PC-9 (cell line): ENCODE measurements at regions not wholly inside any gene's neighbourhood (a gene's known extent, or its start where the extent isn't known, plus 50 kb on each side); places are given as distances from the start of the nearest gene placed in this dataset.

Source experiments
- BruUV-seq: library from RNA; stranded (reverse); fragments of 400-500 nt; replicated peaks from 2 replicates; lab custom pipeline; 2021; lab: Mats Ljungman, UMichigan
- CTCF ChIA-PET: fragments of 300-600 bp; sonication (Branson Sonifier 250); formaldehyde crosslinking; loops from one replicate; lab custom pipeline; 2022; ENCODE audit warnings: antibody characterized with exemption; lab: Charles Lee
- POLR2A ChIA-PET: fragments of 300-600 bp; sonication (Branson Sonifier 250); formaldehyde crosslinking; loops from one replicate; lab custom pipeline; 2022; ENCODE audit warnings: antibody characterized with exemption; ENCODE audit not compliant: unreplicated experiment; lab: Charles Lee
- DNase-seq, 2 experiments: peaks; one replicate each; pipeline versions ENCODE4 v3.0.0 to v3.0.0-alpha.2; 2015 to 2022; ENCODE audit warnings: mixed read lengths in 1 of 2
- H2AFZ ChIP-seq: fragments of 200-600 bp; sonication (generic); 2 replicates; pipeline ENCODE4 v1.8.1; 2017; ENCODE audit warnings: antibody characterized with exemption
- H3F3A ChIP-seq: fragments of 200-600 bp; sonication (generic); 2 replicates; pipeline ENCODE4 v1.8.1; 2017; ENCODE audit warnings: antibody characterized with exemption, mild to moderate bottlenecking, low read depth; ENCODE audit not compliant: insufficient read depth
- H3K27ac ChIP-seq: fragments of 200-600 bp; sonication (generic); 2 replicates; pipeline ENCODE4 v1.6.1; 2016; ENCODE audit warnings: mixed run types
- H3K27me3 ChIP-seq: fragments of 200-600 bp; sonication (generic); 2 replicates; pipeline ENCODE4 v1.6.1; 2016; ENCODE audit warnings: low read depth, mixed run types; ENCODE audit not compliant: insufficient read depth
- H3K36me3 ChIP-seq: fragments of 200-600 bp; sonication (generic); 2 replicates; pipeline ENCODE4 v1.6.1; 2016; ENCODE audit warnings: low read depth, mixed run types
- H3K4me1 ChIP-seq: fragments of 200-600 bp; sonication (generic); replicated peaks from 2 replicates; pipeline ENCODE4 v1.6.1; 2016; ENCODE audit warnings: mixed run types; ENCODE audit not compliant: insufficient read depth
- H3K4me2 ChIP-seq: fragments of 200-600 bp; sonication (generic); 2 replicates; pipeline ENCODE4 v1.6.1; 2017; ENCODE audit warnings: mixed run types
- H3K4me3 ChIP-seq: fragments of 200-600 bp; sonication (generic); 2 replicates; pipeline ENCODE4 v1.6.1; 2016; ENCODE audit warnings: mixed run types
- H3K79me2 ChIP-seq: fragments of 200-600 bp; sonication (generic); 2 replicates; pipeline ENCODE4 v1.6.1; 2017; ENCODE audit warnings: low read depth, mixed run types
- H3K9me2 ChIP-seq: fragments of 200-600 bp; sonication (generic); 2 replicates; pipeline ENCODE4 v1.8.1; 2017; ENCODE audit warnings: mild to moderate bottlenecking; ENCODE audit not compliant: insufficient read depth
- H3K9me3 ChIP-seq: fragments of 200-600 bp; sonication (generic); 2 replicates; pipeline ENCODE4 v1.8.1; 2016; ENCODE audit warnings: low read depth; ENCODE audit not compliant: insufficient read depth
- H4K20me1 ChIP-seq: fragments of 200-600 bp; sonication (generic); 2 replicates; pipeline ENCODE4 v1.8.1; 2017; ENCODE audit not compliant: insufficient read depth
- EZH2 ChIP-seq: fragments of 200-600 bp; sonication (generic); IDR thresholded peaks from 2 replicates; pipeline ENCODE4 v1.8.0; 2017; ENCODE audit warnings: antibody characterized with exemption, low read depth
- intact Hi-C: fragments of 100-400 bp; cut with micrococcal nuclease; formaldehyde crosslinking; loops from one replicate; pipeline ENCODE4 v1.10.0; 2022; ENCODE audit not compliant: unreplicated experiment
- TF ChIP-seq, protein P1 (sequence below): fragments of 200-600 bp; sonication (generic); conservative IDR thresholded peaks from 2 replicates; pipeline ENCODE4 v1.6.1; 2017; ENCODE audit warnings: mixed run types, antibody characterized with exemption, mild to moderate bottlenecking, moderate library complexity

DNA sequence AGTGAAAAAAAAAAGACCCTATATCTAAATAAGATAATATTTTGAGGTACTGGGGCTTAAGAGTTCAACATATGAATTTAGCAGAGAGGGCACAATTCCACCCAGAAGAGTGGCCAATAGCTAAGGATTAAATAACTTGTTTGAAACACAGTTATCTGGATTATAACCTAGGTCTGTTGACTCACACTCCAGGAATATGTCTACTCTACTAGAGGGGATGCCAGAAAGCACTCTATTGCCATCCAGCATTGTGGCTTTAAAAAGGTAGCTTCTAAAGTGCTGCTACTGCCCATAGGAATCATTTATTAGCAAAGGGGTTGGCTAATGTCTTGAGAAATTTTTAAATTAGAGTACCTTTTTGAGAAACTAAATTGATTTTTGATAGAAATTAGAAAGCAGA, 102.2 kb downstream of the PPP1R3A start:
- Histone ChIP-seq H3K9me2 (no peaks in the 10 kb centered on the region), H3K27me3 (no peaks in the 10 kb centered on the region), H3F3A (no peaks in the 10 kb centered on the region), H3K27ac (no peak overlapping the region), H3K79me2 (no peaks in the 10 kb centered on the region), H3K4me1 (no peaks in the 10 kb centered on the region), H3K9me3 (no peaks in the 10 kb centered on the region), H3K36me3 (no peaks in the 10 kb centered on the region), H3K4me2 (no peak overlapping the region), H4K20me1 (no peaks in the 10 kb centered on the region), H3K4me3 (no peak overlapping the region), H2AFZ (no peak overlapping the region)
- no peak for DNase-seq
- TF ChIP-seq EZH2, result no peak
- TF ChIP-seq, protein P1, sequence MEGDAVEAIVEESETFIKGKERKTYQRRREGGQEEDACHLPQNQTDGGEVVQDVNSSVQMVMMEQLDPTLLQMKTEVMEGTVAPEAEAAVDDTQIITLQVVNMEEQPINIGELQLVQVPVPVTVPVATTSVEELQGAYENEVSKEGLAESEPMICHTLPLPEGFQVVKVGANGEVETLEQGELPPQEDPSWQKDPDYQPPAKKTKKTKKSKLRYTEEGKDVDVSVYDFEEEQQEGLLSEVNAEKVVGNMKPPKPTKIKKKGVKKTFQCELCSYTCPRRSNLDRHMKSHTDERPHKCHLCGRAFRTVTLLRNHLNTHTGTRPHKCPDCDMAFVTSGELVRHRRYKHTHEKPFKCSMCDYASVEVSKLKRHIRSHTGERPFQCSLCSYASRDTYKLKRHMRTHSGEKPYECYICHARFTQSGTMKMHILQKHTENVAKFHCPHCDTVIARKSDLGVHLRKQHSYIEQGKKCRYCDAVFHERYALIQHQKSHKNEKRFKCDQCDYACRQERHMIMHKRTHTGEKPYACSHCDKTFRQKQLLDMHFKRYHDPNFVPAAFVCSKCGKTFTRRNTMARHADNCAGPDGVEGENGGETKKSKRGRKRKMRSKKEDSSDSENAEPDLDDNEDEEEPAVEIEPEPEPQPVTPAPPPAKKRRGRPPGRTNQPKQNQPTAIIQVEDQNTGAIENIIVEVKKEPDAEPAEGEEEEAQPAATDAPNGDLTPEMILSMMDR, result no peak
- CTCF ChIA-PET, result no interaction called here
- POLR2A ChIA-PET, result no interaction called here
- no TSS peak for BruUV-seq
- intact Hi-C loops, result no loop called here

- H3K27me3 ChIP-seq, result no peaks in the 10 kb centered on the region
- H3K4me3 ChIP-seq, result no peak overlapping the region
- ChIA-PET CTCF (no interaction called here), POLR2A (no interaction called here)
- no peaks in the 10 kb centered on the region for H3K9me3 ChIP-seq
- no peaks in the 10 kb centered on the region for H3K36me3 ChIP-seq
- no peaks in the 10 kb centered on the region for H3K4me1 ChIP-seq
- no peaks in the 10 kb centered on the region; the same call in 1 of the 2 replicates for H3K9me2 ChIP-seq
- H3F3A ChIP-seq, result no peaks in the 10 kb centered on the region
- no peak for TF ChIP-seq EZH2
- TF ChIP-seq, protein P1, result no peak
- no TSS peak for BruUV-seq
- DNase-seq, result no peak
- H4K20me1 ChIP-seq, result no peaks in the 10 kb centered on the region
- no peak overlapping the region for H3K27ac ChIP-seq
- no peak overlapping the region for H2AFZ ChIP-seq
- no peaks in the 10 kb centered on the region for H3K79me2 ChIP-seq
- H3K4me2 ChIP-seq, result no peak overlapping the region
- intact Hi-C loops, result no loop called here
Measured at GRCh38 chr7:113813471-113813870, 105.3 kb downstream of the PPP1R3A start.

DNA sequence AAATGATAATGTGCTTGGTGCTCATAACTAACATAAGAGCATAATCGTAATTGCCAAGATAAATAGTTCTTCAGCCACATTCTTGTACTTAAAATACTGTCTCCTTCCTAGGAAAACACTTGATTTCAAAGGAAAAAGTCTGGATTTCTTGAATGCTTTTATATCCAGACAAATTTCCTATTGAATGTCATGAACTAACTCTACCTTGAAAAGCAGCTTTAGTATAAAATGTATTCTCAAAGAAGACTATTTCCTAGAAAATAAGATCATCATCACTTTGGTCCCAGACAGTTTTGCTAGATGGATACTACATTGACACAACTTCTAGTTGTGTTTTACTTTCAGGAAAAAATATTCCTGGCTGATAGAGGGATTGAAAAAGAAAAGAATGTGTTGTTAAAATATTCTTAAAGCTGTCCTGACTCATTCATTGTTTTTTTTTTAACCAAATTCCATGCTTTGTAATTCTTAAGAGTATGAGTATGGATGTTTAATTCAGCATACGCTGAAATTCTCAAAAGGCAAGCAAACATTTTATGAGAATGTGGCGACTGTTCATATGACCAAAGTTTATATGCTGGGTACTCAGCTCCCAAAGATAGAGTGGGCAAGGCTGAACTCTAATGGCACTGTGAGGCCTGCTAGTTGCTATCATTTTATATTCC, 106.1 kb downstream of the PPP1R3A start:
- Histone ChIP-seq H3K27me3 (no peaks in the 10 kb centered on the region), H3K4me1 (no peaks in the 10 kb centered on the region), H3K9me3 (no peaks in the 10 kb centered on the region), H3K79me2 (no peaks in the 10 kb centered on the region), H4K20me1 (no peaks in the 10 kb centered on the region), H3K27ac (no peak overlapping the region), H3F3A (no peaks in the 10 kb centered on the region), H3K4me3 (no peak overlapping the region), H2AFZ (no peak overlapping the region), H3K36me3 (no peaks in the 10 kb centered on the region), H3K9me2 (no peaks in the 10 kb centered on the region; the same call in 1 of the 2 replicates), H3K4me2 (no peak overlapping the region)
- POLR2A ChIA-PET, result no interaction called here
- no peak for TF ChIP-seq EZH2
- TF ChIP-seq, protein P1, result no peak
- no TSS peak for BruUV-seq
- intact Hi-C loops, result no loop called here
- no peak for DNase-seq
- CTCF ChIA-PET, result no interaction called here
